ENCODE measurements at regions not wholly inside any gene's neighbourhood (a gene's known extent, or its start where the extent isn't known, plus 50 kb on each side); places are given as distances from the start of the nearest gene placed in this dataset.

- Histone ChIP-seq H3K79me2 (ENCODE audit: low read depth) (no peaks in the 10 kb centered on the region), H3K4me1 (peaks cover 26% of the 10 kb centered on the region), H3K9me3 (ENCODE audit: low read depth) (no peaks in the 10 kb centered on the region), H3K4me3 (no peak overlapping the region), H4K20me1 (ENCODE audit: low read depth) (no peaks in the 10 kb centered on the region), H3K27ac (no peak overlapping the region), H3K9ac (no peak overlapping the region), H2AFZ (replicated peaks) (no peak overlapping the region), H3K27me3 (peaks cover 8% of the 10 kb centered on the region), H3K36me3 (no peaks in the 10 kb centered on the region), H3K4me2 (peak overlapping the region; percentile 50), H3F3A (ENCODE audit: low read depth) (peaks cover 11% of the 10 kb centered on the region)
- DNase-seq (ENCODE audit: low spot score): peak; percentile 83
- Mint-ChIP-seq H3K4me3 (peak overlapping the region; percentile 14), H3K9me3 (no peaks in the 10 kb centered on the region), H3K4me1 (peaks cover 37% of the 10 kb centered on the region), H3K27ac (peak overlapping the region; percentile 32), H3K27me3 (ENCODE audit: insufficient read depth, low read depth) (peaks cover 2% of the 10 kb centered on the region), H3K36me3 (no peaks in the 10 kb centered on the region)
- TF ChIP-seq EZH2 (IDR thresholded peaks at IDR 0.05) (no peak), EZH2phosphoT487 (IDR thresholded peaks at IDR 0.05) (no peak), CTCF (IDR thresholded peaks at IDR 0.05) (no peak)
Measured at GRCh38 chr22:44622147-44622427, 79.9 kb upstream of the PRR5 start.

DNA sequence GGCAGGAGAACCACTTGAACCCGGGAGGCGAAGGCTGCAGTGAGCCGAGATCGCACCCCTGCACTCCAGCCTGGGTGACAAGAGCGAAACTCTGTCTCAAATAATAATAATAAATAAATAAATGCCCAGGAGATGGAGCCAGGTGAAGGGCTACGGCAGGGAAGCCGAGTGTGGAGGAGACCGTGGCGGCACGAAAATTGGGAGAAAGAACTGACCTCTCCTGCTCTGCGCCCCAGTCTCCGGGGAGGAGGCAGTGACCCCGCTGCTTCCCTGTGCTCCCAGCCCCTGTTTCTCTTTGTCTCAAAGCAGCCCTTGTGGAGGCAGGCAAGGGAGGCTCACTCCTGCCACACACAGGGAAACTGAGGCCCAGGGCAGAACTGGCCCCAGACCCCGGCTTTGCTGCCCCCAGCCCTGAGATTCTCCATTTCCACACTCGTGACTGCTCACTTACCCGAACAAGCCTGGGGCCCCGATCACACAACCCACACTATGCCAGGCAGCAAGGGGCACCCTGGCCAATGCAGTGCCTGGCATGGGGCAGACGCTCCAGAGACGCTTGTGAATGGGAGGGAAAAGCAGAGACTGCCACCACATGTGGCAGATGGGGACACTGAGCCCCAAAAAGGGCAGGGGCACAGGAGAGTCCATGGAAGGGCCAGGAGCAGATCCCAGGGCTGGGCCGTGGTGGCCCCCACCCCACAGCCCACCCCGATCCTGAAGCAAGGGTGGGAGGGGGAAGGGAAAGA lies 80.4 kb upstream of the PRR5 start:
- H3K9ac ChIP-seq: no peak overlapping the region
- H3K4me3 Mint-ChIP-seq: no peak overlapping the region

DNA sequence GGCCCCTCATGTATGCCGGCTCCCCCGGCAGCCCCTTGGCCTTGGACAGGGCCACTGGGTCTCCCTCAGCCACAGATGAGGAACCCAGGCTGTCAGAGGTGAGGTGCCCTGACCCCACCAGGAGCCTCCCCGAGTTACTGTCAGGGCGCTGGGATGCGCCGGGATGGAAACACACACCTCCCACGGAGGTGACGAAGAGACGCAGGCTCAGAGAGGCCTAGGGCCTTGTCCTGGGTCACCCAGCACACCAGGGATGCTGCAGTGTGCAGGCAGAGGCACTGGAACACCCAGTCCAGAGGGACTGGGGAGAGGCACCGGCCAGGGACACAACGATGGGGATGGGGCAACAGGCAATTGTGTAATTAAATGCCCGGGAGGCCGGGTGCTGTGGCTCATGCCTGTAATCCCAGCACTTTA lies 81.2 kb upstream of the PRR5 start:
- Mint-ChIP-seq H3K27ac (peak overlapping the region; percentile 97), H3K36me3 (no peaks in the 10 kb centered on the region), H3K4me3 (peak overlapping the region; percentile 26), H3K4me1 (peaks cover 38% of the 10 kb centered on the region), H3K9me3 (no peaks in the 10 kb centered on the region), H3K27me3 (ENCODE audit: insufficient read depth, low read depth) (peaks cover 2% of the 10 kb centered on the region)
- no peaks in the 10 kb centered on the region for H3K36me3 ChIP-seq
- TF ChIP-seq EZH2 (IDR thresholded peaks at IDR 0.05) (no peak), EZH2phosphoT487 (IDR thresholded peaks at IDR 0.05) (no peak), CTCF (IDR thresholded peaks at IDR 0.05) (no peak)
- H2AFZ ChIP-seq (replicated peaks): no peak overlapping the region
- H3K4me3 ChIP-seq: no peak overlapping the region
- DNase-seq (ENCODE audit: low spot score): no peak
- H4K20me1 ChIP-seq (ENCODE audit: low read depth): no peaks in the 10 kb centered on the region
- peak overlapping the region; percentile 40 for H3K4me2 ChIP-seq
- no peak overlapping the region for H3K9ac ChIP-seq
- H3K27ac ChIP-seq: no peak overlapping the region
- no peaks in the 10 kb centered on the region for H3K9me3 ChIP-seq (ENCODE audit: low read depth)
- H3K27me3 ChIP-seq: no peaks in the 10 kb centered on the region
- H3K79me2 ChIP-seq (ENCODE audit: low read depth): no peaks in the 10 kb centered on the region
- H3F3A ChIP-seq (ENCODE audit: low read depth): peaks cover 11% of the 10 kb centered on the region
- peaks cover 26% of the 10 kb centered on the region for H3K4me1 ChIP-seq

More for the DNA sequence above, 80.4 kb upstream of the PRR5 start:
- H3K27me3 ChIP-seq: peaks cover 3% of the 10 kb centered on the region
- H3K36me3 ChIP-seq: no peaks in the 10 kb centered on the region
- Mint-ChIP-seq H3K4me1 (peaks cover 37% of the 10 kb centered on the region), H3K9me3 (no peaks in the 10 kb centered on the region), H3K27ac (peak overlapping the region; percentile 35), H3K36me3 (no peaks in the 10 kb centered on the region), H3K27me3 (ENCODE audit: insufficient read depth, low read depth) (peaks cover 2% of the 10 kb centered on the region)
- H2AFZ ChIP-seq (replicated peaks): no peak overlapping the region
- no peak for TF ChIP-seq CTCF (IDR thresholded peaks at IDR 0.05)
- DNase-seq (ENCODE audit: low spot score): no peak
- H3K9me3 ChIP-seq (ENCODE audit: low read depth): no peaks in the 10 kb centered on the region
- peaks cover 26% of the 10 kb centered on the region for H3K4me1 ChIP-seq
- H3K79me2 ChIP-seq (ENCODE audit: low read depth): no peaks in the 10 kb centered on the region
- H4K20me1 ChIP-seq (ENCODE audit: low read depth): no peaks in the 10 kb centered on the region
- H3K4me2 ChIP-seq: peak overlapping the region; percentile 50
- peaks cover 11% of the 10 kb centered on the region for H3F3A ChIP-seq (ENCODE audit: low read depth)
- no peak overlapping the region for H3K4me3 ChIP-seq
- no peak overlapping the region for H3K27ac ChIP-seq
